ENCODE measurements at regions not wholly inside any gene's neighbourhood (a gene's known extent, or its start where the extent isn't known, plus 50 kb on each side); places are given as distances from the start of the nearest gene placed in this dataset.

DNA sequence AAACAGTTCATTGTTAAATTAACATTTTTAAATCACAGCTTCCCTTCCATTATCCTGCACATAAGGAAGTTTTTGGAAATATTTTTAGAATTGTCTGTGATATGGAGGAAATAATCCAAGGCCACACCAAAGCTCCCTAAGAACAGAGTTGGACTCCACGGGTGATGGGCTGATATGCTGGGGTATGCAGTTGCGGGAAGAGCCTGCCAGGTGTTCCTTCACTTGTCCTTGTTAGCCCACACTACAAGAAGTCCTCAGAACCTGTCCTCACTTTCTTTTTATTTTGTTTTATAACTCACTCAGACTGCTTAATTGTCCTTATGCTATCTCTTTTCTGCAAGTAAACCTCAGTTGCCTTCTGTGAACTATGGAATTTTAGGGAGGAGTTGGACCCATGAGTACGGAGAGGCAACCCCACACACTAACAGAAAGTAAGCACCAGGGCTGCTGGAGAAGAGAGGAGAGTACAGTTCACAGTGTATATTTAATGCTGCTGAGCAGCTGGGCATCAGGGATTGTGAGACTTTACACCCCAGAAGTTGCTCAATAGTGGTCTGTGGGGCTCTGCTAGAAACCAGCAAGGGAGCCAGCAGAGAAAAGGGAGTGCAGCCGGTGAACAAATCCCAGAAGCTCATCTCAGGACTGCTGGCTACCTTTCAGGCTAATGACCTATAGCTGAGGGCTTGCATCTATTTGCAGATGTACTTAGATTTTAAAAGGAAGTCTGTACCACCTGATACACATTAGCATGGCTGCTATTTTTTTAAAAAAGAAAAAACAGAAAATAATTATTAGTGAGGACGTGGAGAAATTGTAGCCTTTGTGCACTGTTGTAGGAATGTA lies 64.6 kb upstream of the FOXN2 start:
- no peak for DNase-seq (ENCODE audit: low read depth)
- no peak overlapping the region for H3K4me3 ChIP-seq (ENCODE audit: low read length)
- TF ChIP-seq, protein P1, sequence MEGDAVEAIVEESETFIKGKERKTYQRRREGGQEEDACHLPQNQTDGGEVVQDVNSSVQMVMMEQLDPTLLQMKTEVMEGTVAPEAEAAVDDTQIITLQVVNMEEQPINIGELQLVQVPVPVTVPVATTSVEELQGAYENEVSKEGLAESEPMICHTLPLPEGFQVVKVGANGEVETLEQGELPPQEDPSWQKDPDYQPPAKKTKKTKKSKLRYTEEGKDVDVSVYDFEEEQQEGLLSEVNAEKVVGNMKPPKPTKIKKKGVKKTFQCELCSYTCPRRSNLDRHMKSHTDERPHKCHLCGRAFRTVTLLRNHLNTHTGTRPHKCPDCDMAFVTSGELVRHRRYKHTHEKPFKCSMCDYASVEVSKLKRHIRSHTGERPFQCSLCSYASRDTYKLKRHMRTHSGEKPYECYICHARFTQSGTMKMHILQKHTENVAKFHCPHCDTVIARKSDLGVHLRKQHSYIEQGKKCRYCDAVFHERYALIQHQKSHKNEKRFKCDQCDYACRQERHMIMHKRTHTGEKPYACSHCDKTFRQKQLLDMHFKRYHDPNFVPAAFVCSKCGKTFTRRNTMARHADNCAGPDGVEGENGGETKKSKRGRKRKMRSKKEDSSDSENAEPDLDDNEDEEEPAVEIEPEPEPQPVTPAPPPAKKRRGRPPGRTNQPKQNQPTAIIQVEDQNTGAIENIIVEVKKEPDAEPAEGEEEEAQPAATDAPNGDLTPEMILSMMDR (conservative IDR thresholded peaks at IDR 0.05; ENCODE audit: low read depth, low read length): no peak

DNA sequence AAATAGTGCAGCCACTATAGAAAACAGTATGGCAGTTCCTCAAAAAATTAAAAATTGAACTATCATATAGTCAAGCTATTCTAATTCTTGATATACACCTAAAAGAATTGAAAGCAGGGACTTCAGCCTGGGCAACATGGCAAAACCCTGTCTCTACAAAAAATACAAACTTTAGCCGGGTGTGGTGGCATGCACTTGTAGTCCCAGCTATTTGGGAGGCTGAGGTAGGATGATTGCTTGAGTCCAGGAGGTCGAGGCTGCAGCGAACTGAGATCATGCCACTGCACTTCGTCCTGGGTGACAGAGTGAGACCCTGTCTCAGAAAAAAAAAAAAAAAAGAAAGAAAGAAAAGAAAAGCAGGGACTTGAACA lies 64.0 kb upstream of the FOXN2 start:
- no peak overlapping the region for H3K4me3 ChIP-seq (ENCODE audit: low read length)
- TF ChIP-seq, protein P1 (conservative IDR thresholded peaks at IDR 0.05; ENCODE audit: low read depth, low read length): no peak
- no peak for DNase-seq (ENCODE audit: low read depth)

DNA sequence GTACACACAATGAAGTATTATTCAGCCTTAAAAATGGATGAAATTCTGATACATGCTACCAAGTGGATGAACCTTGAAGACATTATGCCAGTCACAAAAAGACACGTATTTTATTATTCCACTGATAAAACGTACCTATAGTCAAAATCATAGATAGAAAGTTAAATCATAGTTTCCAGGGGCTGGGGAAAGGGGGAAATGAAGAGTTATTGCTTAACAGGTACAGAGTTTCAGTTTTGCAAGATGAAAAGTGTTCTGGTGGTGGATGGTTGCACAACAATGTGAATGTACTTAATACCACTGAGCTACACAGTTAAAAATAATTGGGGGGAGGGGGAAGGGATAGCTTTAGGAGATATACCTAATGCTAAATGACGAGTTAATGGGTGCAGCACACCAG lies 63.5 kb upstream of the FOXN2 start:
- no peak overlapping the region for H3K4me3 ChIP-seq (ENCODE audit: low read length)
- TF ChIP-seq, protein P1 (conservative IDR thresholded peaks at IDR 0.05; ENCODE audit: low read depth, low read length): no peak
- DNase-seq (ENCODE audit: low read depth): no peak

DNA sequence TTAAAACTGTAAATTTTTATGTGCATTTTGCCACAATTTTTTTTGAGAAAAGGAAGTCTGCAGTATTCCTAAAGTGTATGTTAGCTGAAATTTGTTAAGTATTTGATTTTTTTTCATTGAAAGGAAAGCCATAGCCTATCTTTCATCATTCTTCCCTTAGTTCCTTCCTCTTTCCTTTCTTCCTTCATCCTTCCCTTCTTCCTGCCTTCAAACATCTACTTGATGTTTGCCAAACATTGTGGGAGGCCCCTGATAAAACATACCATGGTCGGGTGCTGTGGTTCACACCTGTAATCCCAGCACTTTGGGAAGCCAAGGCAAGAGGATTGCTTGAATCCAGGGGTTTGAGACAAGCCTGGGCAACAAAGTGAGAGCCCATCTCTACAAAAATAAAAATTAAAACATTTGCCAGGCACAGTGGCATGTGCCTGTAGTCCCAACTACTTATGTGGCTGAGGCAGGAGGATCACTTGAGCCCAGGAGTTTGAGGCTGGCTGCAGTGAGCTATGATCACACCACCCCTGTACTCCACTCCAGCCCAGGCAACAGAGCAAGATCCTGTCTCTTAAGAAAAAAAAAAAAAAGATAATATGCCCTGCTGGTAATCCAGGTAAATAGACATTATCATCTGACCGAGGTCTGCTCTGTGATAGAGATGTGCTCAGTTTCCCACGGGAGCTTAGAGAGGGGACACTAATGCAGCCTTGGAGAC lies 62.9 kb upstream of the FOXN2 start:
- no peak overlapping the region for H3K4me3 ChIP-seq (ENCODE audit: low read length)
- TF ChIP-seq, protein P1 (conservative IDR thresholded peaks at IDR 0.05; ENCODE audit: low read depth, low read length): no peak
- DNase-seq (ENCODE audit: low read depth): no peak

DNA sequence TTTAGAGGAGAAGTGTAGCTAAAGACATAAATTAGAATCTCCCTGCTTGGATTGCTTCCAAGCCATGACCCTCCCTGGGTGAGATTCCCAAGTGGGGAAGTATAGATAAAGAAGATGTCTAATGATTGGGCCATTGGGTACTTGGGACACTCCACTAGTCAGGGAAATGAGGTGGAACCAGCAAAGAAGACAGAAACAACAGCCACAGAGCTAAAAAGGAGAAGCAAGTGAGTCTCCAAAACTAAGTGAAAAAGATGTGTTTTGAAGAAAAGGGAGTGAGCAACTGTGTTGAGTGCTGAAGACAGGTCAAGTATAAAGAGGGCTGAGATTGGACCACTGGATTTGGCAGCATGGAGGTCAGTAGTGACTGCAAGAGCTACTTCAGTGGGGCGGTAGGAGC lies 61.2 kb upstream of the FOXN2 start:
- TF ChIP-seq, protein P1 (conservative IDR thresholded peaks at IDR 0.05; ENCODE audit: low read depth, low read length): no peak
- H3K4me3 ChIP-seq (ENCODE audit: low read length): no peak overlapping the region
- DNase-seq (ENCODE audit: low read depth): no peak

DNA sequence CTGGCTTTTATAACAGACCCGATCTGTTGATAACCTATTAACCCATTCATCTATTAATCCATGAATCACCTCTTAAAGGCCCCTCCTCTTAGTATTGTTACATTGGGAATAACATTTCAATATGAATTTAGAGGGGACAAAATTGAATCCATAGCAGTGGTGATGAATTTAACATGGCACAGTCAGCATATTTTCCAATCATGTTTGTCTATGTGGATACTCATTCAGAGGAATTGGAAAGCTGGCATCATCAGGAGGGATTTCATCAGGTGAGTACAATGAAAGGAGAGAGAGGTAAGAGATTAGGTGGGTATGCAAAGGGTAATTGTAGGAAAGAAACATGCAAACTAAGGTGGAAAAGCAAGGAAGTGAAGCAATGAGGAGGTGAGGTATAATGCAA lies 59.6 kb upstream of the FOXN2 start:
- TF ChIP-seq, protein P1 (conservative IDR thresholded peaks at IDR 0.05; ENCODE audit: low read depth, low read length): no peak
- no peak overlapping the region for H3K4me3 ChIP-seq (ENCODE audit: low read length)
- no peak for DNase-seq (ENCODE audit: low read depth)

DNA sequence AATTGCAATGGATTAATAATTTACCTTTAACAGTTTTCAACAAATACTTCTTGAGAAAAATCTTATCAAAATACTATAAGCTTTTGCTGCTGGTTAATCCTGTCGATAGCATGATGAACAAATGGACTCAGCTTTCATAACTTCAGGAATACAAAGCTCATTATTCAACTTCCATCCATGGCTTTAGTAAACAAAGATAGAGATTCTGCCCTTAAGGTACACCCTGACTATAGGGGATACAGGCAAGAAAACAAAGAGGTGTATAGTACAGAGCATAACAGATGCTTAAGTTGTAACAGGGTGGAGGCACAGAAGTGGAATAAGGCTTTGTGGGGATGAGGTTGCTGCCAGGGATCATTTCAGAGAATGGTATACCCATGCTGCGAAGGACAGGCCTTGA lies 57.0 kb upstream of the FOXN2 start:
- DNase-seq (ENCODE audit: low read depth): no peak
- no peak overlapping the region for H3K4me3 ChIP-seq (ENCODE audit: low read length)
- TF ChIP-seq, protein P1 (conservative IDR thresholded peaks at IDR 0.05; ENCODE audit: low read depth, low read length): no peak

Data from retinal pigment epithelial cell (primary cell).